ENCODE measurements at regions not wholly inside any gene's neighbourhood (a gene's known extent, or its start where the extent isn't known, plus 50 kb on each side); places are given as distances from the start of the nearest gene placed in this dataset.
A peak's percentile ranks its signal among the peaks of the same experiment; 100 is the strongest.

DNA sequence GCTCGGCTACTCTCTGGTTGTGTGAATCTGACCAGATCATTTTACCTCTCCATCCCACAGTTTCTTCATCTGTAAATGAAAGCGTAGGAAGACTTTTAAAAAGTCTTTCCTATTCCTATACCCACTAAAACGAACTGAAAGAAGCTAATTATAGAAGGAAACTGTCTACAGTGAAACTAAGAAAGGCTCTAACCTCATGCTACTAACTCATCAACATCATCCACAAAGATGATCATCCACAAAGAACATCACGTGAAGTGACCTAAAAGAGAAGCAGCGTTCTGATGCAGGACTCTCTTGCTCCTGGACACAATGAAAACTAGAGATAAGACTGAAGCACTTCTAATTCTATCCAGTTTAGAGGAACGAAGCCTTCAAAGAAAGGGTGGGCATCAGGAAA is 58.5 kb upstream of the OSBPL8 start:
- ChIA-PET RAD21 (ENCODE audit: unreplicated experiment) (interaction anchor here (2.3 kb wide), 1 partner anchor 393 kb away, joined by 12 read pairs; no protein-coding TSS in a partner anchor), CTCF (interaction anchor here (1.0 to 2.0 kb wide), 4 partner anchors 144 to 393 kb away, joined by 3 to 10 read pairs (median 4); no protein-coding TSS in a partner anchor), SMC1A (ENCODE audit: uncharacterized antibody, unreplicated experiment) (interaction anchor here (2.5 kb wide), 1 partner anchor 393 kb away, joined by 10 read pairs; no protein-coding TSS in a partner anchor), POLR2A (no interaction called here)
- H3K27ac ChIP-seq (ENCODE audit: control insufficient read depth, insufficient read depth): no peak overlapping the region
- no peaks in the 10 kb centered on the region for H3K27me3 ChIP-seq (replicated peaks in 1 of 2; ENCODE audit: control insufficient read depth in 2 of 2, insufficient read depth in 2 of 2, low read length in 1 of 2)
- ATAC-seq (peak; percentile 49), DNase-seq (ENCODE audit: low read depth, low spot score) (no peak), FAIRE-seq (peak; percentile 78)
- in situ Hi-C loops (cut with MboI) (loop anchor here (5.0 kb wide), 1 partner anchor 389 kb away; no protein-coding TSS in a partner anchor), intact Hi-C loops (cut with micrococcal nuclease; ENCODE audit: unreplicated experiment) (no loop called here)
- no peaks in the 10 kb centered on the region for H3K36me3 ChIP-seq (ENCODE audit: control insufficient read depth in 2 of 2, insufficient read depth in 2 of 2, low read length in 1 of 2)
- H3K9ac ChIP-seq (ENCODE audit: control insufficient read depth, insufficient read depth, low read length): no peak overlapping the region
- H3K79me2 ChIP-seq (ENCODE audit: control insufficient read depth, insufficient read depth, low read length): no peaks in the 10 kb centered on the region
- BruUV-seq (replicated peaks): no TSS peak
- H3K4me2 ChIP-seq (ENCODE audit: control insufficient read depth, insufficient read depth): no peak overlapping the region
- WGBS (ENCODE audit: insufficient coverage, insufficient replicate concordance, low lambda C conversion rate, missing lambda C conversion rate): 34% methylated on average over 6 of the region's 6 CpGs
- no peak overlapping the region for H2AFZ ChIP-seq (ENCODE audit: control insufficient read depth, low read depth, low read length)
- H3K4me3 ChIP-seq: no peak overlapping the region
- TF ChIP-seq SPI1 (IDR thresholded peaks at IDR 0.05; ENCODE audit: borderline replicate concordance, insufficient read depth, low read depth, low read length): no peak
- TF ChIP-seq GATAD2B (conservative IDR thresholded peaks at IDR 0.05; ENCODE audit: low read depth): no peak
- no peak for TF ChIP-seq HCFC1 (IDR thresholded peaks at IDR 0.05; ENCODE audit: low read length)
- TF ChIP-seq RAD21 (IDR thresholded peaks at IDR 0.05; ENCODE audit: insufficient read depth, low read depth, low read length): no peak
- no peak for TF ChIP-seq ZNF622 (IDR thresholded peaks at IDR 0.05)
- no peak for TF ChIP-seq IKZF2 (IDR thresholded peaks at IDR 0.05)
- TF ChIP-seq SRF (IDR thresholded peaks at IDR 0.05; ENCODE audit: low read depth in 2 of 2, low read length in 2 of 2): no peak
- TF ChIP-seq ESRRA (IDR thresholded peaks at IDR 0.05; ENCODE audit: low read length): no peak
- TF ChIP-seq MEF2A (IDR thresholded peaks at IDR 0.05; ENCODE audit: insufficient read depth, low read depth, low read length): peak; percentile 38; the same call in 1 of the 2 replicates
- TF ChIP-seq, protein P1, sequence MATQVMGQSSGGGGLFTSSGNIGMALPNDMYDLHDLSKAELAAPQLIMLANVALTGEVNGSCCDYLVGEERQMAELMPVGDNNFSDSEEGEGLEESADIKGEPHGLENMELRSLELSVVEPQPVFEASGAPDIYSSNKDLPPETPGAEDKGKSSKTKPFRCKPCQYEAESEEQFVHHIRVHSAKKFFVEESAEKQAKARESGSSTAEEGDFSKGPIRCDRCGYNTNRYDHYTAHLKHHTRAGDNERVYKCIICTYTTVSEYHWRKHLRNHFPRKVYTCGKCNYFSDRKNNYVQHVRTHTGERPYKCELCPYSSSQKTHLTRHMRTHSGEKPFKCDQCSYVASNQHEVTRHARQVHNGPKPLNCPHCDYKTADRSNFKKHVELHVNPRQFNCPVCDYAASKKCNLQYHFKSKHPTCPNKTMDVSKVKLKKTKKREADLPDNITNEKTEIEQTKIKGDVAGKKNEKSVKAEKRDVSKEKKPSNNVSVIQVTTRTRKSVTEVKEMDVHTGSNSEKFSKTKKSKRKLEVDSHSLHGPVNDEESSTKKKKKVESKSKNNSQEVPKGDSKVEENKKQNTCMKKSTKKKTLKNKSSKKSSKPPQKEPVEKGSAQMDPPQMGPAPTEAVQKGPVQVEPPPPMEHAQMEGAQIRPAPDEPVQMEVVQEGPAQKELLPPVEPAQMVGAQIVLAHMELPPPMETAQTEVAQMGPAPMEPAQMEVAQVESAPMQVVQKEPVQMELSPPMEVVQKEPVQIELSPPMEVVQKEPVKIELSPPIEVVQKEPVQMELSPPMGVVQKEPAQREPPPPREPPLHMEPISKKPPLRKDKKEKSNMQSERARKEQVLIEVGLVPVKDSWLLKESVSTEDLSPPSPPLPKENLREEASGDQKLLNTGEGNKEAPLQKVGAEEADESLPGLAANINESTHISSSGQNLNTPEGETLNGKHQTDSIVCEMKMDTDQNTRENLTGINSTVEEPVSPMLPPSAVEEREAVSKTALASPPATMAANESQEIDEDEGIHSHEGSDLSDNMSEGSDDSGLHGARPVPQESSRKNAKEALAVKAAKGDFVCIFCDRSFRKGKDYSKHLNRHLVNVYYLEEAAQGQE (IDR thresholded peaks at IDR 0.05; ENCODE audit: low read depth, low read length): no peak
- TF ChIP-seq BHLHE40 (IDR thresholded peaks at IDR 0.05; ENCODE audit: borderline replicate concordance in 1 of 2, low read depth in 2 of 2, low read length in 1 of 2): peak in 1 of 2 experiments; percentile 45; a peak in 1 of 4 replicates
- TF ChIP-seq, protein P2, sequence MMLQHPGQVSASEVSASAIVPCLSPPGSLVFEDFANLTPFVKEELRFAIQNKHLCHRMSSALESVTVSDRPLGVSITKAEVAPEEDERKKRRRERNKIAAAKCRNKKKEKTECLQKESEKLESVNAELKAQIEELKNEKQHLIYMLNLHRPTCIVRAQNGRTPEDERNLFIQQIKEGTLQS (IDR thresholded peaks at IDR 0.05; ENCODE audit: borderline replicate concordance, extremely low read depth, low read depth, low read length): no peak
- TF ChIP-seq, protein P3, sequence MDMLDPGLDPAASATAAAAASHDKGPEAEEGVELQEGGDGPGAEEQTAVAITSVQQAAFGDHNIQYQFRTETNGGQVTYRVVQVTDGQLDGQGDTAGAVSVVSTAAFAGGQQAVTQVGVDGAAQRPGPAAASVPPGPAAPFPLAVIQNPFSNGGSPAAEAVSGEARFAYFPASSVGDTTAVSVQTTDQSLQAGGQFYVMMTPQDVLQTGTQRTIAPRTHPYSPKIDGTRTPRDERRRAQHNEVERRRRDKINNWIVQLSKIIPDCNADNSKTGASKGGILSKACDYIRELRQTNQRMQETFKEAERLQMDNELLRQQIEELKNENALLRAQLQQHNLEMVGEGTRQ (IDR thresholded peaks at IDR 0.05; ENCODE audit: borderline replicate concordance, low read depth, low read length): no peak
- no peak for TF ChIP-seq IRF3 (IDR thresholded peaks at IDR 0.05)
- TF ChIP-seq RB1 (IDR thresholded peaks at IDR 0.05; ENCODE audit: borderline replicate concordance): no peak
- TF ChIP-seq, protein P4, sequence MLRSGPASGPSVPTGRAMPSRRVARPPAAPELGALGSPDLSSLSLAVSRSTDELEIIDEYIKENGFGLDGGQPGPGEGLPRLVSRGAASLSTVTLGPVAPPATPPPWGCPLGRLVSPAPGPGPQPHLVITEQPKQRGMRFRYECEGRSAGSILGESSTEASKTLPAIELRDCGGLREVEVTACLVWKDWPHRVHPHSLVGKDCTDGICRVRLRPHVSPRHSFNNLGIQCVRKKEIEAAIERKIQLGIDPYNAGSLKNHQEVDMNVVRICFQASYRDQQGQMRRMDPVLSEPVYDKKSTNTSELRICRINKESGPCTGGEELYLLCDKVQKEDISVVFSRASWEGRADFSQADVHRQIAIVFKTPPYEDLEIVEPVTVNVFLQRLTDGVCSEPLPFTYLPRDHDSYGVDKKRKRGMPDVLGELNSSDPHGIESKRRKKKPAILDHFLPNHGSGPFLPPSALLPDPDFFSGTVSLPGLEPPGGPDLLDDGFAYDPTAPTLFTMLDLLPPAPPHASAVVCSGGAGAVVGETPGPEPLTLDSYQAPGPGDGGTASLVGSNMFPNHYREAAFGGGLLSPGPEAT (IDR thresholded peaks at IDR 0.05; ENCODE audit: low read depth): no peak
- TF ChIP-seq CBFB (IDR thresholded peaks at IDR 0.05; ENCODE audit: low read depth): no peak
- no peak for TF ChIP-seq TAF1 (IDR thresholded peaks at IDR 0.05; ENCODE audit: borderline replicate concordance, low read depth, low read length)
- no peaks in the 10 kb centered on the region for H4K20me1 ChIP-seq (ENCODE audit: control insufficient read depth, insufficient read depth)
- no peaks in the 10 kb centered on the region for H3K4me1 ChIP-seq (ENCODE audit: control insufficient read depth, insufficient read depth, low read length)
- H3K9me3 ChIP-seq (replicated peaks; ENCODE audit: control insufficient read depth, insufficient read depth, low read length): no peaks in the 10 kb centered on the region
